ENCODE measurements at regions not wholly inside any gene's neighbourhood (a gene's known extent, or its start where the extent isn't known, plus 50 kb on each side); places are given as distances from the start of the nearest gene placed in this dataset.
"Not testable (repeated sequence)": the region's sequence is repeated elsewhere in the genome, so short reads cannot be mapped to it uniquely, and the experiment has no call there.

DNA sequence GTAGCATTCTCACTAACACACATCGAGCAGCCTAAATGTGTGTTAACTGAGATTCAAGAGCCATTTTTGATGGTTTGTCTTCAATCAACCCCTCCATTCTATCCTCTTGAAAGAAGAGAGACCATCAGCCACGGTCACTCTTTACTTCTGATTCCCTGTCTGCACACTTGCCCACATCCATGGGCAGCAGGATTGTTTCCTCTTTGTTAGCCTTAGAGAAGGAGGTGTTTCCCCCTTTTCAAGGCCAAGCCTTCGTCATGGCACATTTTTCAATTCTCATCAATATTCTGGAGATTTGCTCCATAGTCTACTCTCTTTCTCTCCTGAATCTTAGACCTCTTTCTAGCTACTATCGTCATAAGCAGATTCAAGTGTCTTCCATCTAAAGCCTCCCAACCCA lies 522.4 kb upstream of the NAALADL2 start:
- no peak for DNase-seq

GRCh38 chr3:174337227-174337626 lies 521.9 kb upstream of the NAALADL2 start:
- no peak for DNase-seq

DNA sequence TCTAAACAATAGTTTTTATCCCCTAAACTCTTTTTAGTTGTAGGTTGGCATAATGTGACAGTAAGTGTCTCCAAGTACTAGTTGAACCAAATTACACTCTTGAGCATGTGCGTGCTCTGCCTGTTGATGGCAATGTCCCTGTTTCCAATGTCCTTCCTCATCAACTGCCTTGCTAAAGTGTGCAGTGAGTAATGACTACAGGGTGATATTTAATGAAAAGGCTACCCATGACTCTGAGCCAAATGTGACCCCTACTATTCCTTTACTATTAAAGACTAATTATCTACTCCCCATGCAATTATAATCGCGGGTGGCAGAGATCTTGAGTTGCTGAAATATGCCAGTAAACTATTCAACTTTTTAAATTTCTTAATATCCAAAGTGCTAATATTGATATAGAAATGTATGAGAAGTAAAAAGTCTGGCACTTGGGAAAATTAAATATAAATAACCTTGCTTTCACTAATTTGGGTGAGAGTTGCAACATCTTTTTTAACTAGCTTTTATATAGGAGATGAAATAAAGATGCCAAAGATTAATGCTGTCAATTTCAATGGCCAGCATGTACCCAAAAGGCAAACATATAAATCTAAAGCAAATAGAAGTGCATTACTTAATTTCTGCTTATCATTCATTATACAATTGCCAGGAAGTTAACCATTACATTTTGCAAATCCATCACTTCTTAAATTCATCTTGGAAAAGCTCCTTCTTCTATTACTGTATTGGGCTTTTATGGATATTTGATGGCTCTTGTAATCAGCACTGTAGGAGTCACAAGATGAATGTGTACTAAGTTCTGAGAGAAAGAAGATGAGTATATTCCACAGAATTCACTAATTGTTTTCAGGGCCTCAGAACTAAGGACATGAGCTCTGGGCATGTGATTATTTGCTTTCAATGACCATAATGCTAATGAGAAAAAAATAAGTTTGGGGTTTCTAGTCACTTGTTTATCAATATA lies 518.2 kb upstream of the NAALADL2 start:
- no peak for DNase-seq

DNA sequence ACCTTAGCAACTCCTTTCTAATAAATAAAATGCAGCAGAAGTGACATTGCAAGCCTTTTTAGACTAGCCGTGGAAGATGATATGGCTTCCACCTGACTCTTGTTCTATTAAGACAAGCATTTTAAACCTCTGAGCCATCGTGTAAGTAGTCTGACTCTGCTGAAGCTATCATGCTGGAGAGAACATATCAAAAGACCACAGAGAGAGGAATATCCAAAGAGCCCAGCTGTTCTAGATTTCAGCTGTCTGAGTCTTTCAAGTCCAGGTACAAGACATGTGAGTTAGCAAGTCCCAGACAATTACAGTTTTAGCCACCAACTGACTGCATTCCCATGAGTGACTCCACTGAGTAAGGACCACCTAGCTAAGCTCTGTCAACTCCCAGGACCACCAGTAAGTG lies 517.0 kb upstream of the NAALADL2 start:
- no peak for DNase-seq

DNA sequence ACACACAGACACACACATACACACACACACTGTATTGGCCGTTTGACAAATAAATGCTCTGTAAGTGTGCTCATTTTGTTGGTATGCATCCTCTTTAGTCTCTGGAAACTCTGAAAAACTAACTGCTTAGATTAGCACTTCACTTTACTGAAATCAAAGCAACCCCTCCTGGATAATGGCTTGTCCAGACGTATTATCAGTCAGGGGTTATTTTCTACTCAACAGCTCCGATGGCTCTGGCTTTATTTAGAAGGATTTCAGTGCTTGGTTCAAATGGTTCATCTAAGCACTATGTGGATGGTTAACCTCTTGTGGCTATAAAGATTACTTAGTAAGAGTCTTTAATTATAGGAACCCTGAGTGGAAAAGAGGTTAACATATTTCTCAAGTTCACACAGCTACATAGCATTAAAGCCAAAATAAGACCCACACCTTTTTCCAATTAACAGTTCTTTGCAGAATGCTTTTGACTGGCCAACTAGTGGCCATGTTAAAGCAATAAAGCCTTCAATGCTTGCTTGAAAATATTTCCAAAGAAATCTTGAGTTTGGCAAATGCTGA lies 516.1 kb upstream of the NAALADL2 start:
- no peak for DNase-seq

GRCh38 chr3:174346141-174346540 lies 513.0 kb upstream of the NAALADL2 start:
- DNase-seq, result no peak

- DNase-seq, result no peak
These were observed 512.6 kb upstream of the NAALADL2 start for GRCh38 chr3:174346571-174346970.

- no peak for DNase-seq
These were observed 511.5 kb upstream of the NAALADL2 start for GRCh38 chr3:174347474-174348138.

GRCh38 chr3:174352227-174352626 lies 506.9 kb upstream of the NAALADL2 start:
- no peak for DNase-seq

DNA sequence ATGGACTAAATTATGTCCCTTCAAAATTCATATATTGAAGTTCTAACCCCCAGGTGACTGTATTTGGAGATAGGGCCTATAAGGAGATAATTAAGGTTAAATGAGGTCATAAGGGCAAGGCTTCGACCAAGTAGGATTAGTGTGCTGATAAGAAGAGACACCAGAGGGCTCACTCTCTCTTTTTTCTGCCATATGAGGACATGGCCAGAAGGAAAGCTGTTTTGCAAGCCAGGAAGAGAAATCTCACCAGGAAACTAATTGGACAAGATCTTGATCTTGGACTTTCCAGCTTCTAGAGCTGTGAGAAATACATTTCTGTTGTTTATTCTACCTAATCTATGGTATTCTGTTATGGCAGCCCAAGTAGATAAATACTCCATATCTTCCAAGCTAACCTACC lies 503.6 kb upstream of the NAALADL2 start:
- DNase-seq, result no peak

DNA sequence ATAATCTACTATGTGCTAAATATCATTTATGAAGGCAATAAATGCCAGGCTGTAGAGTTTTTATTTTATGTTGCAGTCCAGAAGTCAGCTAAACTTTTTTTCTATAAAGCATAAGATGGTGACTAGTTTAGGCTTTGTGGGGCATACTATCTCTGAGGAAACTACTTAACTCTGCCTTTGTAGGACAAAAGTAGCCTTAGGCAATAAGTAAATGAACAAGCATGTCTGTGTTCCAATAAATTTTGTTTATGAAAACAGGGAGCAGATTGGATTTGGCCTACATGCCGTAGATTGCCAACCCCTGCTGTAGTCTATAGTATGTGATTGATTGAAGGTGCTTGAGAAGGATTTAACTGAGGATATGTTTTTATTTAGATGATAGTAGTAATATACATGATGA lies 502.5 kb upstream of the NAALADL2 start:
- DNase-seq, result no peak

GRCh38 chr3:174358252-174358651 lies 500.9 kb upstream of the NAALADL2 start:
- DNase-seq, result no peak

- no peak for DNase-seq
These were observed 496.6 kb upstream of the NAALADL2 start for GRCh38 chr3:174362556-174362955.

GRCh38 chr3:174363256-174363655 lies 495.9 kb upstream of the NAALADL2 start:
- DNase-seq, result no peak

- no peak for DNase-seq
These were observed 493.3 kb upstream of the NAALADL2 start for GRCh38 chr3:174365796-174366195.

DNA sequence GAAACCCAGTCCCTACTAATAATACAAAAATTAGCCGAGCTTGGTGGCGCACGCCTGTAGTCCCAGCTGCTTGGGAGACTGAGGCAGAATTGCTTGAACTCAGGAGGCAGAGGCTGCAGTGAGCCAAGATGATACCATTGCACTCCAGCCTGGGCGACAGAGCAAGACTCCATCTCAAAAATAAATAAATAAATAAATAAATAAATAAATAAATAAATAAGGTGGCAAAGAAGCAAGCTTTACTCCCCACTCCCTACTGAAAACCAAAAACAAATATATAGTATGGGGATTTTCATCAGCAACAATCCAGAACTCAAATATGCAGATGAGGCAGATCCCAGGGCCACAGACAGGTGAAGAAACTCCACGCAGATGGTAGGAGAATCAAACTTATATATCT lies 492.2 kb upstream of the NAALADL2 start:
- not testable (repeated sequence) for DNase-seq

DNA sequence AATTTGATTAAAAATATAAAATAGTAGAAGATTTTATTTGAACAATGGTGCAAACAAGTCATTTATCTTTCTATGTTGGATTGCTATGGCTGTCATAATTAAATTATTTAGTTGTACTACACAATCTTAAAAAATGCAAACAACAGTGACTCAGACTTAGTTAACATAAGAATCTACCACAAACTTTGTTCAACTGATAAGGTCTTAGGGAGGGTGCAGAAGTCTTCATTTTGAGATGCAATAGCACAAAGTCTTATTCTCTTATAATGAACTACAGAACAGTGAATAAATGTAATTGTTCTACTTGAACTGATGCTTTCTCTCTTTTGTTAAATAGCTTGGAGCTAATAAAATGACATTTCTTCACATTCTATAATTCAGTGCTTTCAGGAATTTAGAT lies 482.8 kb upstream of the NAALADL2 start:
- no peak for DNase-seq

DNA sequence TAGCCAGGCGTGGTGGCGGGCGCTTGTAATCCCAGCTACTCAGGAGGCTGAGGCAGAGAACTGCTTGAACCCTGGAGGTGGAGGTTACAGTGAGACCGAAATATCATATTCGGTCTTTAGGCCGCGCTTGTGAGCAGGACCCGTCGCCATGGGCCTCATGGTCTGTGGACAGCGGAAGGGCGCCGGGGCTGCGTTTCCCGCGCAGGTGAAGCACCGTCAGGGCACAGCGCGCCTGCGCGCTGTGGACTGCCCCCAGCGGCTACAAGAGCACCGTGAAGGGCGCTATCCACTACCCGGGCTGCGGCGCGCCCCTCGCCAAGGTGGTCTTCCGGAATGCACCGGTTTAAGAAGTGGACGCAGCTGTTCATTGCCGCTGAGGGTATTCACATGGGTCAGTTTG lies 482.0 kb upstream of the NAALADL2 start:
- no peak for DNase-seq

DNA sequence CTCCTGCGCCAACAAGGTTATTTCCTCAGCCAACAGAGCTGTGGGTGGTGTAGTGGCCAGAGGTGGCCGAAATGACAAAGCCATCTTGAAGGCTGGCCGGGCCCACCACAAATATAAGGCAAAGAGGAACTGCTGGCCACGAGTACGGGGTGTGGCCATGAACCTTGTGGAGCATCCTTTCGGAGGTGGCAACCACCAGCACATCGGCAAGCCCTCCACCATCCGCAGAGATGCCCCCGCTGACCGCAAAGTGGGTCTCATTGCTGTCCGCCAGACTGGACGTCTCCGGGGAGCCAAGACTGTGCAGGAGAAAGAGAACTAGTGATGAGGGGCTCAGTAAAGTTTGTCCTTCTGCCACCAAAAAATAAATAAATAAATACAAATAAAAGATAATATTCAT lies 481.4 kb upstream of the NAALADL2 start:
- no peak for DNase-seq

- DNase-seq, result no peak
These were observed 476.3 kb upstream of the NAALADL2 start for GRCh38 chr3:174382878-174383277.

- DNase-seq, result no peak
These were observed 471.4 kb upstream of the NAALADL2 start for GRCh38 chr3:174387736-174388135.

DNA sequence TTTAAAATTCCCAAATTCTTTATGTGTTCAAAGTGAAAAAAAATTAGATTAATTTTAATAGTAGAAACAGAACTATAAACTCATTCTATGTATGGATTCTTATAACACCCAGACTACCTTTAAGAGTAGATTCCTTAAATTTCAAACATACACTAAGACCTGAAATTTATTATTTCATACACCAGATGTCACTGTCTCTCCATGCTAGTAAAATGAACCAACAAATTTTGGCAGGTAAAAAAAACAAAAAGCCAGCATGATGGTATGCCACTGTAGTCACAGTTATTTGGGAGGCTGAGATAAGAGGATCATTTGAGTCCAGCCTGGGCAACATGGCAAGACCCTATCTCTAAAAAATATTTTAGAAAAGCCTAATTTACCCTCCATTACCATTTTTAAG lies 461.3 kb upstream of the NAALADL2 start:
- no peak for DNase-seq

GRCh38 chr3:174398761-174399160 lies 460.4 kb upstream of the NAALADL2 start:
- no peak for DNase-seq

- DNase-seq, result no peak
These were observed 455.3 kb upstream of the NAALADL2 start for GRCh38 chr3:174403831-174404230.
